GM04504 (cell line): ENCODE measurements at regions not wholly inside any gene's neighbourhood (a gene's known extent, or its start where the extent isn't known, plus 50 kb on each side); places are given as distances from the start of the nearest gene placed in this dataset.

ENCODE experiments used
- DNase-seq: peaks from one replicate; pipeline ENCODE4 v3.0.0-alpha.2; 2012; ENCODE audit warnings: low read depth

GRCh38 chr12:124096109-124096508, 123.1 kb downstream of the ZNF664 start:
- no peak for DNase-seq

DNA sequence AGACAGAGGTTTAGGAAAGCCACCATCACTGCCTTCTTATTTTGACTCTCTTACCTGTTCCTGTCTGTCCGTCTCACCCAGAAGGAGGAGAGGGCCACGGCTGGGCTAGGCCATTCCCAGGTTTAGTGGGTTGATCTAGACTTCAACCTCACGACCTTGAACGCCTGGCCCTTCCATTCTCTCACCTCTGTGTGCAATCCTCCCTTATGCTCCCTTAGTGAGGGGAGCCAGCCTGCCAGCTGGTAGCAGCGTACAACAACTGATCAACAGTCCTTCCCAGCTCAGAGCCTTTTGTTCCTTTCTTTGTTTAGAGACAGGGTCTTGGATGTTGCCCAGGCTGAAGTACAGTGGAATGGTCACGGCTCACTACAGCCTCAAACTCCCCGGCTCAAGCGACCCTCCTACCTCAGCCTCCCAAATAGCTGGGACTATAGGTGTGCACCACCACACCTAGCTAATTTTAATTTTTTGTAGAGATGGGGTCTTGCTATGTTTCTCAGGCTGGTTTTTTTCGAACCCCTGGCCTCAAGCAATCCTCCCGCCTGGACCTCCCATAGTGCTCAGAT, 123.9 kb downstream of the ZNF664 start:
- no peak for DNase-seq

DNA sequence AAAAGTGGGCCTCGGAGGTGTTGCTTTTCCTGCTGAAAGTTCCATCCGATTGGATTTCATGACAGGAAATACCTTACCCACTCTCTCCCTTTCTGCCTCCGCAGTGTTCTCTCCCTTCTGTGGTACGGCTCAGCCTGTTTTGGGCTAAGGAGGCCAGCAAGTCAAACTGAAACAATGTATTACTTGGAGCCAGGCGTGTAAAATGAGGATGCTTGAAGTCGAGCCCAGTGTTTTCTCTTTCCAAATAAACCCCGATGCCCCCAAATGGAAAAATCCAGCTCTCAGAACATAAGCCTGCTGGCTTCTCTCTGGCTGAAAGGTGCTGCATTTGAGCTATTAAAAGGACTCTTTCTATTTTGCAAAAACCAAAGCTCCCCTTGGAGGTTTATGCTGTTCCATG, 124.7 kb downstream of the ZNF664 start:
- DNase-seq, result no peak

DNA sequence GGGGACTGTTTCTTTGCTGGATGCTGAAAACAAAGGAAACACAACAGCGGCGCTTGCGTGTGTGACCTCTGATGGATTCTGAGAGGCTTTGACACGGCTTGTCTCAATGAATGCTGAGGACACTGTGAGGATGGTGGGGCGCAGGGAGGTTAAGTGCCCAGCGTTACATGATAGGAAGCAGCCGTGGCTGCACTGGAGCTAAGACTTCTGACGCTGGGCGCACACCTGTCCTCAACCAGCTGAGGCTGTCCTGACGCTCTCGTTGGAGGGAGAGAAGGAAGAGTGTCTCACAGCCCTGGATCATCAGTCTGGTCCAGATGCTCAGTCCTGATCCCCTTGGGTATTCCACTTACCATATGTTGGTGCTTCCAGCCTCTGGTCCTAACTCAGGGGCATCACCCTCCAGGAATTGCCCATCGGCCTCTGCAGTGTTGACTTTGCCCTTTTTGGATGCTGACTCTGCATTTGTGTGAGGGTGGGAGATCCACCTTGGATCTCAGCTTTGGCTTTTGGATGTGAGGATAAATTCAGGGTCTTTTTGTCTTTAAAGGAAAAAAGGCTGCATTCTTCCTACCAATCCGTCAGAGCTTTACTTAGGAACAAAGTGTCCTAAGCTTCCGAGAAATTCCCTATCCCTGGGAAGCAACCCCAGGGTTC, 125.2 kb downstream of the ZNF664 start:
- no peak for DNase-seq

DNA sequence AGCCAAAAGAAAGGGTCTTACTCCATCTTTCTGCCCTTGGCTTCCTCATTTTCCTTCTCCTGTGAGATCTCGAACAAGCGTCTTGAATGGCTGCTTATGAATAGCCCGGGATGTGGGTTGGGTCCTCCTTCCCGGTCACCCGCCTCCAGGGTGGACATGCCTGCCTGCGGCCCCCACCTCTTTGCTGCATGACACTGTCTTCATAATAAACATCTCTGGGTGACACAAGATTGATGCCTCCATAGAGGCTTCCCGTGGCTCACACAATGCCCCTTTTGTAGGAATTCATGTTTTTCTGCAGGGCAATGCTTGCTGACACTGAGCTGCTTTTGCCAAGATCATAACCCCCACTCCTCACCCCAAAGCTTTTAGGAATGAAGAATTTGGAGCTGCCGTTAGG, 125.9 kb downstream of the ZNF664 start:
- no peak for DNase-seq

DNA sequence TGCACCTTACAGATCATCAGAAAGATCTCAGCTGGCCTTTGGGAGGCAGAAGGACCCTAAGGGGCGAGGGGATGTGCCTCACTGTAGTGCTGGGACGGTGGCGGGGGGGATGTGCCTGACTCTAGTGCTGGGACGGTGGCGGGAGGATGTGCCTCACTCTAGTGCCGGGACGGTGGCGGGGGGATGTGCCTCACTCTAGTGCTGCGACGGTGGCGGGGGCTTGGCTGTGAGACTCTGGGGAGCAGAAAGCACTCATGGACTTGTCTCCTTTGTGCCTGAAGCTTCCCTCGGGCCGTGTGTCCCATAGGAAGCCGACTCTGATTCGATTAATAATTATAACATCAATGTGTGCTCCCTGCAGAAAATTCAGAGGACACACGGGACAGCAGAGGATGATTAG, 126.6 kb downstream of the ZNF664 start:
- no peak for DNase-seq

- DNase-seq, result no peak
Observed at GRCh38 chr12:124100572-124101178, 127.7 kb downstream of the ZNF664 start.

DNA sequence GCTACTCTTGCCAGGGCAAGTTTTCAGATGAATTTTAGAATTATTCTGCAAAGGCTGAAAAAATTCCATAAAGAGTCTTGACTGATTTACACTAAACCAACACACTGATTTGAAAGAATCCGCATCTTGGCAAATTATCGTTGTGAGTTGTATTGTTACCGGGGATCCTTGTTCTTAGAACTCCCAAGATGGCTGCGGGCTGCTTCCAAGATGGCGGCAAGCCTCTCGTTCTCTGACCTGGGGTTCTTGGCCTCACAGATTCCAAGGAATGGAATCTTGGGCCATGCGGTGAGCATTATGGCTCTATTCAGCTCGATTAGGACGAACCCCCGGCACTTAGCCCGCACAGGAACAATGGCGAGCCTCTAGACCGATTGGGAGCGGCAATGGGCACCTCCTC, 132.5 kb downstream of the ZNF664 start:
- no peak for DNase-seq

- DNase-seq, result no peak
Observed at GRCh38 chr12:124107351-124107750, 134.3 kb downstream of the ZNF664 start.

DNA sequence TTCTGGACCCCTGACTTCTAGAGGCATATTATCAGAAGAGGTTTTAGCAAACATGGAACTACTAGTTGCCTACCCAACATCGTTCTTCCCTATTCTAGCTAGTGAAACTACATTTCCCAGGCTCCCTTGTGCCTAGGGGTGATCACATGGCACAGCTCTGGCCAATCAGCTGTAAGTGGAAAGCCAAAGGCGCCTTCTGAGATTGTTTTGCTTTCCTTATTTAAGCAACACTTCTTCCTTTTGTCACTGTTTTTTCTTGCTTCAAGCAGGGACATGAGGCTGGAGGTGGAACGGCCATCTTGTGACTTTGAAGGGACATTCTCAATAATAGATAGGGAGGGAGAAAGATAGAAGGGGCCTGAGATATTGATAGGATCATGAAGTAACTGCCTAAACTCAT, 136.7 kb downstream of the ZNF664 start:
- no peak for DNase-seq

DNA sequence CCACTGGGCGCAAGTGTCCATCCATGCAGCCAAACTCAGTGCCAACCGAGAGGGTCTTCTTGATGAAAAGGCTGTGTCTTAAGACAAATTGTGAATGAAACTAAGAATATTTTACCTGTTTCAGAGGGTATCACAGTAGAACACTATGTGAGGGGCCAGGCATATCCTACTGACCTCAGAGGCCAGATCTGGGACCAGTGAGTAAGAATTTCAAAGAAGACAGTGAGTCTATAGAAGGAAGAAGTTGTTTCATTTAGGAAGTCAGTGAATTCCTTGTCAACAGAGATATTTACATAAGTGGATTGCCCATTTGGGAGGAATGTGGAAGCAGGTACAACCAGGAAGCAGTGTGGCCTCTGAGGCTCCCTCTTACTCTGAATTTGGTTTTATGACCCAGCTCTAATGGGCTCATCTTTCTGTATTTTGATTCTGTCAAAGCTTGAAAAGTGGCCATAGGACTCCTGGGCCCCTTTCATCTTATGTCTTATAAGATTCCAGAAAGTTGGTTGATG, 137.4 kb downstream of the ZNF664 start:
- no peak for DNase-seq

GRCh38 chr12:124111006-124111405, 138.0 kb downstream of the ZNF664 start:
- no peak for DNase-seq

- DNase-seq, result no peak
Observed at GRCh38 chr12:124114316-124114715, 141.3 kb downstream of the ZNF664 start.

- DNase-seq, result no peak
Observed at GRCh38 chr12:124115496-124115895, 142.5 kb downstream of the ZNF664 start.

DNA sequence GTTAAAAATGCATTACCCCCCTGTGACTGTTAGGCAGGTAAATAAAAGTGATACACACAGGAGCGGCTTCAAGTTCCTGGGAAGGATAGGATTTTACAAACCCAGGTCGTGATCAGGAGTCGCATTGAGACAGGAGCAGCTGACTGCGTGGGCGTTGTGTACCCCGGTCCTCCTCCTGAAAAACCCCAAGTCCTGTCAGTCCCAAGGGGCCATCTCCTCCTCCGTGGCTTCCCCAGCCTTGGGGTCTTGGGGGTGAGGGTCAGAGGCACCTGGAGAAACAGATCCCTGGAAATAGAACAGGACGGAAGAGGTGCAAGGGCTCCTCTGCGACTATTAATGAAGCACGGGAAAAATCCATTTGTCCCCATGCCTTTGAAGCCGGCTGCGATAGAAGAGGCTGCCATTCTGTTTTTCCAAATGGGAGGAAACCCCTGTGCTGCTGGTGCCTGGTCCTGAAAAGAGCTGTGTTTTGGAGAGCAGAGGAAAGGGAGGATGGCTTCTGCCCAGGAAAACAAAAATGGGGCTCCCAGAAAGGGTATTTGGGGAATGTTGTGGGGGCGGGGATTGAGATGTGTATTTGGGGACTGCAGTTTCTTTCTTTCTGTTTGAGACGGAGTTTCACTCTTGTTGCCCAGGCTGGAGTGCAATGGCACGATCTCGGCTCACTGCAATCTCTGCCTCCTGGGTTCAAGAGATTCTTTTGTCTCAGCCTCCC, 143.1 kb downstream of the ZNF664 start:
- no peak for DNase-seq

DNA sequence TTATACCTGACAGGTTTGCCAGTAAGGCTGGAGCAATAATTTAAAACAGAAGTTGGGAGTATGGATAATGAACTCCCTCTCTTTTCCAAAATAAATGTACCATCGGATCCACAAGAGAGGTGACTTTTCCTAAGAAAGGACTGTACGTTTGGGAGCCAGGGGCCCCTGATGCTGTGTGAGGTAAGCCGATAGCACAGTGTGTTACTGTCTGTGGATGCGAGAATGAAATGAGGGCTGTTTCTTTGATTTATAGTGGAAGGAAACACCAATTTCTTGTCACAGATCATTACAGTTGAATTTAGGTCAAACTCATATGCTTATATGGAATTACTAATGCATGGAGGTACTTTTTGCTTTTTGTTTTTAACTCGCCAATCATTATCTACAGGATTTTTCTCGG, 147.7 kb downstream of the ZNF664 start:
- no peak for DNase-seq

DNA sequence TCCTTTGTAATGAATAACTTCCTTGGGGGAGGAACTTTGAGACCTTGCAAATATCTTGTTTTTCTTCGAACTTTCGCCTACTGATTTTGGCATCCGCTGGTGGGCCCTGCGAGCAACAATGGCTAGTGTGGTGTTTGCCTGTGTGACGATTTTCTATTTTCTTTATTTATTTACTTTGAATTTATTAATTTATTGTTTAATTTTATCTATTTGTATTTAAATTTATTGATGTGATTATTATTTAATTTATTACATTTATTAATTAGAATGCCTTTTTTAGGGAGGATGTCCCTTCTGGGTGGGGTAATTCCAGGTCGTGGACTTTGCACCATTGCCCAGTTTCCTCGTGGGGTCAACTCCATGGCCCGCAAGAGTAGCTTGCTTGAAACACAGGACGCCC, 149.7 kb downstream of the ZNF664 start:
- no peak for DNase-seq

DNA sequence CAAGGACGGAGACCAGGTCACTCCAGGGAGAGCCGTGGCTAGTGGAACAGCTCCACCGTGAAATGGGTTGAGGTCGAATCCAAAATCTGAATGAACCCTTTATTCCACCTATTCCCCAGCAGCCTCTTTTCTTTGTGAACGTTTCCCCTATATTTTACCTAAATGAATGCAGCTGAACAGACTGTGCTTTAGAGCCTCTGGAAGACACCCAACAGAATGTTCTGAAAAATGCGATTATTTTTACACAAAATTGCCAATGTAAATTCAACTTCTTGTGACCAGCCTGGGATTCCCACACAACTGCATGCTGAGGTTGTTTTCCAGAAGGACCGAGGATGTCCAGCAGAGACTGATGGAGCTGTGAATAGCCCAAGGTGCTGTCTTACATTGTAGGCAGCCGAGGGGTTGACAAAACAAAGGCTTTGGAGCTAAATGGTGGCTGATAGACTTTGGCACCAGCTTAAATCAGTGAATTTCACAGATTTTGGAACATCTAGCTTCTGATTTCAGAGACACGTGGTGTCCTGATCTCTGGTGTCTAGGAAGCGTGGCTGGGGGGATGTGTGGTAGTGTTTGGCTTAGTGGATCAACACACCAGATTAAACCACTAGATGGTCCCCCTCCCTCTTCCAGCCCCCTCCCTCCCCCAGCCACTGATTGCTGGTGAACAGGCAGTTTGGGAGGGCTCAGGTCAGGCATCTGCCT, 150.4 kb downstream of the ZNF664 start:
- DNase-seq, result no peak

- DNase-seq, result no peak
Observed at GRCh38 chr12:124125203-124125871, 152.3 kb downstream of the ZNF664 start.

DNA sequence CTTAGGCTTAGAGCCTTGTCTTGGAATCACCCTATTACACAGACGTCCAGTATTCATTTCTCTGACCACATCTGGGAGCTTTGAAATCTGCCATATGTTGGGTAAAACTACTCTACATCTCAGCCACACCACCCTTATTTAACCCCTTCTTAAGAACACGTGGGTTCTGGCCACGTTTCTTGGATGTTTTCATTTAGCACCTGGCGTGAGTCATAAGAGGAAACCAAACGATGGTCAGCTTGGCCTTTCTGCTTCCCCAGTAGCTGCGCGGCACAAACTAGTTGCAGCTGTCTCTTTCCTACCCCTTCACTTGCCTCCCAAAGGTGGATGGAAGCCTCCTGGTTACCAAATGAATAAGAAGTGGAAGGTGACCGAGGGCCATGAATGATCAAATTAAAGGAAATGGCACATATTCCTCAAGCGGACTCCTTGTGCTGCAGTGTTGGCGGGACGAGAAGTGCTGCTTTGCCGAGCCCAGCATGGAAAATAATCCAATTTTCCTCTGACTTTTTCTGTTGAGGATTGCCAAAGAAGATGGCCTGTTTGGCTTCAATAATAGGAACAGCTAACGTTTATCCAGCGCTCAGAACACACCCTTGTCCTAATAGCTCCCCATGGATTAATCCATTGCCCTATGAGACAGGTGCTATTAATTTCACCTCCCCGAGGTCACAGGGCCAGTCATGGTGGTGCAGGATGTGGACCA, 154.1 kb downstream of the ZNF664 start:
- DNase-seq, result no peak

DNA sequence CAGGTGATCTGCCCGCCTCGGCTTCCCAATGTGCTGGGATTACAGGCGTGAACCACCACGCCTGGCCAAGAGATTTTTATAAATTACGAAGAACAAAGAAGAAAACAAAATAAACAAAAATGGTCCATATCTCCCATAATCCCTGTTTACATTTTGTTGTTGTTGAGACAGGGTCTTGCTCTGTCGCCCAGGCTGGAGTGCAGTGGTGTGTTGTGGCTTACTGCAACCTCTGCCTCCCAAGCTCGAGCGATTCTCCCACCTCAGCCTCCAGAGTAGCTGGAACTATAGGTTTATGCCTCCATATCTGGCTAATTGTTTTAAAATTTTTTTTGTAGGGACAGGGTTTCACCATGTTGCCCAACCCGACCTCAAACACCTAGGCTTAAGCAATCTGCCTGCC, 156.1 kb downstream of the ZNF664 start:
- no peak for DNase-seq
